IPS DF 19.7 (cell line): ENCODE measurements at regions not wholly inside any gene's neighbourhood (a gene's known extent, or its start where the extent isn't known, plus 50 kb on each side); places are given as distances from the start of the nearest gene placed in this dataset.

Experiments used
- DNase-seq: peaks from one replicate; pipeline ENCODE4 v3.0.0-alpha.2; 2013; ENCODE audit warnings: low read depth, low spot score

DNA sequence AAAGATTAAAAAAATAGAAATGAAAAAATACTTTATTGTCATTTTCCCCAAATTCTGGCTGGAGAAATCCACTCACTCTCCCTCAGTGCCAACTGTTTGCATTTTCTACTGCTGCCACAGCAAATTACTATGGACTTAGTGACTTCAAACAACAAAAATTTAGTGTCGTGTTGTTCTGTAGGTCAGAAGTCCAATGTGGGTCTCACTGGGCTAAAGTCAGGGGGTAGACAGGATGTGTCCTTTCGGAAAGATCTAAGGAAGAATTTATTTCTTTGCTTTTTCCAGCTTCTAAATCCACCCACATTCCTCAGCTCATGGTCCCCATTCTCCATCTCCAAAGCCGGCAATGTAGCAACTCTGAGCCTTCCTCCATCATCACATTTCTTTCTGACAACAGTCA is 453.3 kb downstream of the KIF16B start:
- DNase-seq, result no peak

DNA sequence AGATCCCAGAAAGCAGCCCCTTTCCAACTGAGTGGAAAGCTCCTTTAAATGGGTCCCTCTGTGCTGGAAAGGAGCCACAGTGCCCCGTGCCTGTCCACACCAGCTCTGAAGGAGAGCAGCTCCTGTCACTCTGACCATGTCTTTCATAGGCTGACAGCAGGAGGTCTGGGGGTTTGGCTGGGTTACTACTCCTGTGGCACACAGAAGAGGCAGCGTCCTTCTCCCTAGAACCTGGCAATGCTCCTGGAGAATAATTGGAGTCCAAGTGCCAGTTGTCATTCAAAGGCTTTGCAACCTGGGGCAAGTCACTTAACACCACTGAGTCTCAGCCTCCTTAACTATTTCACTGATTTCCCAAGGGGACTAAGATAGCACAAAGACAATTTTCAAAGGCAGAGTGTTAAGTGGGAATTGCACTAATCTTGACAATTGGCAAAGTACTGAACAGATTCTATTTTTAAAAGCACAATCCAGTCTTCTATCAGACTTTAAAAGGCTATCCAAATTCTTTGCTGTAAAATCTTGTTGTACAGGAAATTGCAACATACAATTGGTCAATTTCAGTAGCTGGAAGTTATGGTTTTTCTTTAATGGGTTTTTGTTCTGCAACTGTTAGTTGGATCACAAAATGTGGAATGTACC is 457.2 kb downstream of the KIF16B start:
- no peak for DNase-seq

DNA sequence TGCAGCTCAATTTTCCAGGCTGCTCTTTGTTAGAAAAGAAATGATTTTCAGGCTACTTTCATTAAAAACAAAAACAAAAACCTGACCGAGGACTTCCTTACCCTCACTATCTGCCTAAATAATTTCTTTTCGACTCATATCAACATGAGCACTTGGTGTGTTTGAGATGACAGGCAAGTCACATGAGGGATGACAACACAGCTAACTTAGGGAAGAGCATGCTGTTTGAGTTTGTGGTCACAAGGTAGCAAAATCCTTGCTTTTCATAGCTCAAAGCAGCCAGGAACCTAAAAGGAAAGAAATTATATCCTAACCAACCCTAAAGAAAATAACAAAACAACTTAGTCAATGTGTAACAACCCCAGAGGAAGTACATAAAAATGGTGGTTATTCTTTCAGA is 459.5 kb downstream of the KIF16B start:
- no peak for DNase-seq

DNA sequence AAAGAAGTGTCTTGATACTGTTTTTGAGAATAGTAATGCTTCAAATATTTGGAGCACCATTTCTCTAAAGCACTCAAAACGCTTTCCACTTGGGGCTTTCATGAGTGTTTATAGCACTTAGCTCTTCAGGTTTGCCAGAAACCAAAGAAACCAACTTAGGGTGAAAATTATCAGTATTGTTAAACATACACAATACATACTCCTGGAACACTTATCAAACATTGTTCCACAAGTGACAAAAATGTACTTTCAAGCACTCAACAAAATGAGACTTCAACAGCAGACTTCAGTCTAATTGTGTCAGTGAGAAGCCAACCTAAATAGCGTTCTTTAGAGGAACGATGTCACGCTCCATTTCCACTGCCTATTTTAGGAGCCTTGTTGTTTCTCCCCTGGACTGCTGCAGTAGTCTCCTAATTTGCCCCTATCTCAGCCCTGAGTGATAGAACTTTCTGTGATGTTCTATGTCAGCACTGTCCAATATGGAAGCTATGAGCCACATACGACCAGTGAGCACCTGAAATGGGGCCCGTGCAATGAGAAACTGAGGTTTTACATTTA is 461.3 kb downstream of the KIF16B start:
- no peak for DNase-seq

DNA sequence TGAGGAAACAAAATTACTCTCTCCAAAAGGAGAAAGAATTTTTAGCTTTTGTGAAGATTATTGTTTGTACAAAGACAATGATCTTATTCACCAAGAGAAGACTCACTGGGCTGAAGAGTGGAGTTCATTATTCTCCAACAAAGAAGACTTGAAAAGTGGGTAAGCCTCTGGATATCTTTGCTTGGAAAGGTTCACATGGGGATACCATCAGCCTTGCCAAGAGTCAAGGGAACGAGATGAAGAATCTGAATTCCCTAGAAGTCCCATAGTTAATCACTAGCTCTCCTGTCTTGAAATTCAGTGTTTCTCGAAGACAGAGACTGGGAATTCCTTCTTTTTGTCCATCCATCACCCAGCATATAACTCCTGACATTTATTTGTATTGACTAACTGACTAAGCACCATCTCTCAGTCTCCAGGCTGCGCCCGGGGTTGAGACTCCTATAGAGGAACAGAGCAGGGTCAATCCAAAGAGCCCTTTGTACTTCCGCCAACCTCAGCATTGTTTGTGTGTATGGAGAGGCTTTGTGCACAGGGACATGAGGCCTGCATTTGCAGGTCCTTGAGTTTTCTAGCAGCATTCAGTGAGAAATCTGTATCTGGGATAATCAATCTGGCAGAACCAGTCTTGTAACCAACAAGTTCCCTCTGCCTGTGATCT is 461.9 kb downstream of the KIF16B start:
- DNase-seq, result no peak

DNA sequence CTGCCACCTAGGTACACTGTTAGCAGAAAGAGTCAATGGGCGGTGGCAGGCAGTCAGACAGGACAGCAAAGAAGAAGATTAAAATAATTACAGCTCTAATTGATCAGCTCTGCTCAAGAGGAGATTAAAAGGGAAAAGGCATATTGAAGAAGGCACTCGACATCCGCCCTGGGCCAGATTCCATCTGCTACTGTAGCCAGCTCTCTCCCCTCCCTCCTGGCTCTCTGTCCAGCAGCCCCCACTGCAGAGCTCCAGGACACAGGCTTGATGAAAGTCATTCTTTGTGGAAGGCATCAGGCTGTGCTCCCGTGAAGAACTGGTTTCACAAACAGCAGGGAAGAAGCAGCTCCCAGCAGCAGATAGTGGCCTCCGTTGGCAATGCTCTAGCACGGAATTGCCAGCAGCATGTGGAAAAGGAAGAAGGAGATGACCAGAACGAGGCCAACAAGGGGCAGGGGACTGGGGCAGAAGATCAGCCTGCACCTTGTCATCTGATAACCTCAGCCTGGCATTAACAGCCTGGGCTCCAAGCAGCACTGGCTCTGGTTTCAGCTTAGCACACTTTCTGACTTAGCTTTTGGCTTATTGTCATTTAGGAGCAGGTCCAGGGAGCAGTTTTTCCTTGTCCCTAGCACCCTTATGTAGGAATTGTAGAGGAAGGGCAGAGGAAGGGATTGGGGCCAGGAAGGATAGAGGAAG is 465.9 kb downstream of the KIF16B start:
- no peak for DNase-seq

DNA sequence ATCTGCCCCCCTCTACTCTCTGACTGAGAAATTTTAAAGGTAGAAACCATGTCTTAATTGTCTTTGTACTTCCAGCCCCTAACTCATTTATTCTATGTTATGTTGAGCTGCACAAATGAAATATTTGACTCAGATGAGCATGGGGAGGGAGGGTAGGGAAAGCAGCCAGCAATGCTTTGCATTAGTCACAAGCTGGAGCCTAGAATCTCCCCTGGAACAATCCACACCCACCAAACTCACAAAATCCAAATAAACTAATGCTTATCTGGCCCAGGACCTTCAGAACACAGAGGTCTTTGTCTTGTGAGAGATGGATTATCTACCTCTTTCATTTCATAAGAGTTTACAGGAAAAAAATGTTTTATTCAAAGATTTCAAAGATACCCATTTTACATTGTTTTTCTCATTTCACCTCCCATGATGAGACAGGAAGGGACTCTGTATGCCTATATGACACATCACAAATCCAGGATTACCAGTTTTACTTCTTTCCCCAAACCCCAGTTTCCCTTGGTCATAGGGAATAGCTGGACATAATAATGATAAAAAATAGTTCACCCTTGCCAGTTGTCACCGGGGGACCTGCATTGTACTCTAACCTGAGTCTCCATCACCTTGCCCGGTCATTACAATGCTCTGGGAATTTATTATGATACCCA is 466.9 kb downstream of the KIF16B start:
- no peak for DNase-seq

DNA sequence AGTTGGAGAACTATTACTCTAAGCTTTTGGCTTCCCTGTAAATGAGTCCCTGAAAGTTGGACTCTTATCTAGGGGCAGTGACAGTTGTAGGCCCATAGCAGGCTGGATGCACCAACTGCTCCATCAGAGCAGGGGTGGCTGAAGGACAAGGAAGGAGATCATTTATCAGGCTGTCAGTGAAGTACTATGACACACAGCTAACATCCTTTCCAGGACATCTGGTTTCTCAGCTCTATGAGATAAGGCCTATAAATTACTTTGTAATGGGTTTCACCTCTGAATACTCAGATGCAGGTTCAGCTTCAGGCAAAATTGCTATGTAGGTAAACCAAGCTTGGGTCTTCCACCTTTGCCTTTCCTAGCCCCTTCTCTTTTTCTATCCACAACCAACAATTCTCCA is 468.5 kb downstream of the KIF16B start:
- DNase-seq, result no peak
